Endothelial cell of umbilical vein (primary cell): ENCODE measurements at regions not wholly inside any gene's neighbourhood (a gene's known extent, or its start where the extent isn't known, plus 50 kb on each side); places are given as distances from the start of the nearest gene placed in this dataset.

Experiments
- BruUV-seq: library from RNA; stranded (reverse); fragments of 400-500 nt; replicated peaks from 2 replicates; lab custom pipeline; 2021; lab: Mats Ljungman, UMichigan
- CTCF ChIA-PET: fragments of 300-600, 350-600 bp; sonication (Branson Sonifier 250); formaldehyde crosslinking; loops from one replicate; lab custom pipeline; 2021; ENCODE audit warnings: antibody characterized with exemption, inconsistent platforms; lab: Charles Lee
- POLR2A ChIA-PET: fragments of 300-600, 350-600 bp; sonication (Branson Sonifier 250); formaldehyde crosslinking; loops from one replicate; lab custom pipeline; 2021; ENCODE audit warnings: antibody characterized with exemption, inconsistent platforms; lab: Charles Lee
- DNase-seq: peaks from one replicate; pipeline ENCODE4 v3.0.0-alpha.2; 2011; ENCODE audit warnings: low read depth, low spot score
- FAIRE-seq: peaks from 2 replicates; lab custom pipeline; 2011; peaks lifted over from hg19 to GRCh38; lab: Jason Lieb, UNC
- H2AFZ ChIP-seq: 2 replicates; pipeline ENCODE4 v1.6.0; 2012; ENCODE audit warnings: low read depth, low read length, control low read depth, inconsistent platforms
- H3K27ac ChIP-seq: 2 replicates; pipeline ENCODE4 v1.5.1; 2011; ENCODE audit warnings: low read depth, mild to moderate bottlenecking, control low read depth, low read length, moderate library complexity; ENCODE audit not compliant: insufficient read depth
- H3K27me3 ChIP-seq, 2 experiments: 2 replicates each; pipeline versions ENCODE4 v1.6.0 to v1.6.1; 2011; ENCODE audit warnings: low read length in 2 of 2, mixed read lengths in 1 of 2; ENCODE audit not compliant: control insufficient read depth in 2 of 2, insufficient read depth in 2 of 2
- H3K36me3 ChIP-seq, 2 experiments: 2 replicates in 1 of 2; 3 replicates in 1 of 2; pipeline ENCODE4 v1.5.1; 2011; ENCODE audit warnings: low read length in 2 of 2, mild to moderate bottlenecking in 1 of 2, moderate library complexity in 1 of 2; ENCODE audit not compliant: control insufficient read depth in 2 of 2, insufficient read depth in 2 of 2; ENCODE audit errors: extremely low read depth in 1 of 2
- H3K4me1 ChIP-seq: 3 replicates; pipeline ENCODE4 v1.5.1; 2011; ENCODE audit warnings: mild to moderate bottlenecking, low read length; ENCODE audit not compliant: control insufficient read depth, insufficient read depth; ENCODE audit errors: extremely low read depth
- H3K4me2 ChIP-seq: 2 replicates; pipeline ENCODE4 v1.6.1; 2011; ENCODE audit warnings: low read length, control low read depth, mixed read lengths; ENCODE audit not compliant: insufficient read depth
- H3K4me3 ChIP-seq, 3 experiments: fragments of 200-600 bp in 1 of 3; sonication (generic), shearing (Covaris generic) in 1 of 3; replicated peaks in 1 of 3; 2 replicates each; pipeline ENCODE4 v1.5.1; 2011 to 2016; ENCODE audit warnings: control low read depth in 3 of 3, low read length in 3 of 3, mild to moderate bottlenecking in 2 of 3, inconsistent platforms in 1 of 3, low read depth in 1 of 3, moderate library complexity in 1 of 3; ENCODE audit not compliant: insufficient read depth in 1 of 3
- H3K79me2 ChIP-seq: 2 replicates; pipeline ENCODE4 v1.6.0; 2012; ENCODE audit warnings: low read length, inconsistent platforms; ENCODE audit not compliant: control insufficient read depth, insufficient read depth
- H3K9ac ChIP-seq: replicated peaks from 2 replicates; pipeline ENCODE3; 2011; ENCODE audit warnings: low read length, control low read depth; ENCODE audit not compliant: insufficient read depth; ENCODE audit errors: extremely low read depth
- H3K9me1 ChIP-seq: replicated peaks from 3 replicates; pipeline ENCODE4 v1.6.0; 2011; ENCODE audit warnings: mild to moderate bottlenecking, low read length; ENCODE audit not compliant: control insufficient read depth, insufficient read depth; ENCODE audit errors: extremely low read depth
- H3K9me3 ChIP-seq: replicated peaks from 2 replicates; pipeline ENCODE4 v1.5.1; 2012; ENCODE audit warnings: low read length, inconsistent platforms; ENCODE audit not compliant: control insufficient read depth, insufficient read depth
- H4K20me1 ChIP-seq: replicated peaks from 2 replicates; pipeline ENCODE3; 2011; ENCODE audit warnings: mild to moderate bottlenecking, low read length; ENCODE audit not compliant: control insufficient read depth, insufficient read depth; ENCODE audit errors: extremely low read depth
- CTCF ChIP-seq, 2 donors: IDR thresholded peaks; 1 replicate in 1 of 2; 2 replicates in 1 of 2; pipeline ENCODE4 v1.5.1; 2011; ENCODE audit warnings: low read length in 2 of 2, mild to moderate bottlenecking in 2 of 2, moderate library complexity in 2 of 2, control low read depth in 1 of 2, inconsistent platforms in 1 of 2, low read depth in 1 of 2; ENCODE audit not compliant: insufficient read depth in 1 of 2; ENCODE audit errors: extremely low read depth in 1 of 2
- FOS ChIP-seq: IDR thresholded peaks from 2 replicates; pipeline ENCODE4 v1.6.1; 2011; ENCODE audit warnings: mild to moderate bottlenecking, low read length, moderate library complexity, borderline replicate concordance; ENCODE audit not compliant: insufficient read depth
- GATA2 ChIP-seq: IDR thresholded peaks from 2 replicates; pipeline ENCODE4 v1.7.0; 2011; ENCODE audit warnings: low read depth, mild to moderate bottlenecking, moderate library complexity, mixed read lengths, low read length; ENCODE audit not compliant: insufficient read length, insufficient read depth
- JUN ChIP-seq: IDR thresholded peaks from 2 replicates; pipeline ENCODE4 v1.6.1; 2011; ENCODE audit warnings: borderline replicate concordance, low read depth; ENCODE audit not compliant: insufficient read length, insufficient read depth
- MAX ChIP-seq: IDR thresholded peaks from 2 replicates; pipeline ENCODE4 v1.6.1; 2011; ENCODE audit not compliant: insufficient read depth, insufficient read length
- MYC ChIP-seq: IDR thresholded peaks from one replicate; pipeline ENCODE4 v1.6.1; 2011; ENCODE audit warnings: mild to moderate bottlenecking, low read depth, low read length
- POLR2A ChIP-seq: IDR thresholded peaks from 2 replicates; pipeline ENCODE4 v1.6.1; 2012; ENCODE audit warnings: low read depth, mild to moderate bottlenecking, control low read depth, low read length
- dilution Hi-C: fragments of 300-500 bp; cut with MboI; formaldehyde crosslinking; loops from one replicate; pipeline ENCODE4 v1.15.0; 2019; ENCODE audit warnings: low sequenced_read_pairs; ENCODE audit not compliant: extremely low pct_ligation_motif_present
- intact Hi-C: fragments of 100-400 bp; cut with micrococcal nuclease; formaldehyde crosslinking; loops from one replicate; pipeline ENCODE4 v1.10.0; 2022

GRCh38 chr3:106232956-106233355, 364.1 kb upstream of the CBLB start:
- intact Hi-C loops, result no loop called here
- no peaks in the 10 kb centered on the region for H3K4me1 ChIP-seq
- no peaks in the 10 kb centered on the region for H4K20me1 ChIP-seq
- H3K36me3 ChIP-seq, result no peaks in the 10 kb centered on the region
- TF ChIP-seq CTCF (IDR thresholded peaks at IDR 0.05; ENCODE audit: extremely low read depth in 1 of 2, insufficient read depth in 1 of 2, low read depth in 1 of 2, low read length in 2 of 2) (no peak), MAX (no peak), JUN (no peak), MYC (no peak), GATA2 (no peak)
- no peaks in the 10 kb centered on the region for H3K9me3 ChIP-seq
- no peaks in the 10 kb centered on the region for H3K79me2 ChIP-seq
- dilution Hi-C loops, result no loop called here
- H3K27me3 ChIP-seq, result no peaks in the 10 kb centered on the region
- no peaks in the 10 kb centered on the region for H3K9me1 ChIP-seq
- H3K27ac ChIP-seq, result no peak overlapping the region
- H3K4me2 ChIP-seq, result no peak overlapping the region
- DNase-seq (no peak), FAIRE-seq (no peak)
- H2AFZ ChIP-seq, result no peak overlapping the region
- ChIA-PET POLR2A (no interaction called here), CTCF (no interaction called here)
- no peak overlapping the region for H3K9ac ChIP-seq
- no TSS peak for BruUV-seq
- H3K4me3 ChIP-seq, result no peak overlapping the region

GRCh38 chr3:106239195-106239697, 370.4 kb upstream of the CBLB start:
- no peaks in the 10 kb centered on the region for H4K20me1 ChIP-seq
- no peak overlapping the region for H3K27ac ChIP-seq
- no peak overlapping the region for H3K4me2 ChIP-seq
- H3K9ac ChIP-seq, result no peak overlapping the region
- H3K4me3 ChIP-seq, result no peak overlapping the region
- BruUV-seq, result no TSS peak
- H3K79me2 ChIP-seq, result no peaks in the 10 kb centered on the region
- H3K27me3 ChIP-seq, result no peaks in the 10 kb centered on the region
- TF ChIP-seq FOS, result no peak
- TF ChIP-seq GATA2, result no peak
- TF ChIP-seq MYC, result no peak
- no peak for TF ChIP-seq MAX
- no peak for TF ChIP-seq POLR2A
- no peak overlapping the region for H2AFZ ChIP-seq
- H3K4me1 ChIP-seq, result no peaks in the 10 kb centered on the region
- intact Hi-C loops (no loop called here), dilution Hi-C loops (no loop called here)
- DNase-seq (no peak), FAIRE-seq (no peak)
- CTCF ChIA-PET, result no interaction called here
- POLR2A ChIA-PET, result no interaction called here
- H3K9me1 ChIP-seq, result no peaks in the 10 kb centered on the region
- H3K9me3 ChIP-seq, result no peaks in the 10 kb centered on the region
- no peaks in the 10 kb centered on the region for H3K36me3 ChIP-seq
